AG09309 (cell line): ENCODE measurements at regions not wholly inside any gene's neighbourhood (a gene's known extent, or its start where the extent isn't known, plus 50 kb on each side); places are given as distances from the start of the nearest gene placed in this dataset.

Experiments
- DNase-seq: peaks from one replicate; pipeline ENCODE4 v3.0.0-alpha.2; 2010; ENCODE audit warnings: low read depth
- H3K4me3 ChIP-seq: 2 replicates; pipeline ENCODE4 v1.5.1; 2011; ENCODE audit warnings: mild to moderate bottlenecking, low read depth, low read length, moderate library complexity; ENCODE audit not compliant: control insufficient read depth
- CTCF ChIP-seq: IDR thresholded peaks from 2 replicates; pipeline ENCODE4 v1.5.1; 2011; ENCODE audit warnings: mild to moderate bottlenecking, low read depth, low read length, inconsistent platforms; ENCODE audit not compliant: insufficient read depth, control insufficient read depth; ENCODE audit errors: missing control alignments

GRCh38 chr13:80663788-80664187, 322.9 kb upstream of the SPRY2 start:
- no peak for DNase-seq
- H3K4me3 ChIP-seq = no peak overlapping the region
- no peak for TF ChIP-seq CTCF

- H3K4me3 ChIP-seq = no peak overlapping the region
- TF ChIP-seq CTCF = no peak
- no peak for DNase-seq
Measured at GRCh38 chr13:80658705-80659104, 317.8 kb upstream of the SPRY2 start.

- DNase-seq = no peak
- no peak for TF ChIP-seq CTCF
- H3K4me3 ChIP-seq = no peak overlapping the region
Measured at GRCh38 chr13:80656512-80656904, 315.6 kb upstream of the SPRY2 start.

- no peak for DNase-seq
Measured at GRCh38 chr13:80655778-80656511, 315.0 kb upstream of the SPRY2 start.

GRCh38 chr13:80654638-80655249, 313.8 kb upstream of the SPRY2 start:
- no peak for DNase-seq
- TF ChIP-seq CTCF = no peak

More at GRCh38 chr13:80655778-80656511, 315.0 kb upstream of the SPRY2 start:
- TF ChIP-seq CTCF = no peak
- H3K4me3 ChIP-seq = no peak overlapping the region

GRCh38 chr13:80649274-80649673, 308.3 kb upstream of the SPRY2 start:
- no peak for DNase-seq
- H3K4me3 ChIP-seq = no peak overlapping the region
- TF ChIP-seq CTCF = no peak

More at GRCh38 chr13:80654638-80655249, 313.8 kb upstream of the SPRY2 start:
- no peak overlapping the region for H3K4me3 ChIP-seq
